H1 (cell line): ENCODE measurements at regions not wholly inside any gene's neighbourhood (a gene's known extent, or its start where the extent isn't known, plus 50 kb on each side); places are given as distances from the start of the nearest gene placed in this dataset.

Source experiments
- CTCF ChIP-seq, 3 experiments: IDR thresholded peaks; 1 replicate in 2 of 3; 2 replicates in 1 of 3; pipeline versions ENCODE4 v1.5.1 to v1.6.1; 2011; ENCODE audit warnings: low read length in 3 of 3, mild to moderate bottlenecking in 3 of 3, inconsistent platforms in 2 of 3, low read depth in 1 of 3, moderate library complexity in 1 of 3; ENCODE audit not compliant: insufficient read depth in 1 of 3; ENCODE audit errors: control extremely low read depth in 1 of 3
- GTF2F1 ChIP-seq: IDR thresholded peaks from 2 replicates; pipeline ENCODE4 v1.6.1; 2012; ENCODE audit warnings: low read depth, low read length, improper control_type of control experiment, borderline replicate concordance
- POLR2A ChIP-seq, 2 experiments: IDR thresholded peaks; 1 replicate in 1 of 2; 2 replicates in 1 of 2; pipeline ENCODE4 v1.6.1; 2011; ENCODE audit warnings: low read depth in 2 of 2, low read length in 2 of 2, mild to moderate bottlenecking in 2 of 2; ENCODE audit errors: control extremely low read depth in 1 of 2
- RFX5 ChIP-seq: IDR thresholded peaks from 2 replicates; pipeline ENCODE4 v1.6.1; 2011; ENCODE audit warnings: low read depth, low read length, improper control_type of control experiment, borderline replicate concordance
- YY1 ChIP-seq: IDR thresholded peaks from 2 replicates; pipeline ENCODE4 v1.6.1; 2011; ENCODE audit warnings: low read depth, mild to moderate bottlenecking, low read length

DNA sequence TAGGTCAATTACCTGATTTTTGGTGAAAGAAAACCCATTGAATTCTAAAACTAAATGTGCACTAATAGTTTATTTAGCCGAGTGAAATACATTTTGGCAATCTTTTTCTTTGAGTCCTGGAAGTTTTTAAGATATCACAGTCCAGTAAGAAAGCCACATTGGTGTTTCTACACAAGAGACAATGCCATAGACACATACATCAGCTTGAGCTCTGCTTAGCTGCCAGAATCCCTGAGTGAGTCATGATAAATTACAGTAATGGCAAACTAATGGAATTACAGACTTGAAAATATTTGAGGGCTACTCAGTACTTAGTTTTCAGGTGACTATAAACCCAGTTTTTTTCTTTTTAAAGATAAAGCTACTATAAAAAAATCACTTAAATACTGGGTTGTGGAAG is 155.4 kb downstream of the OR4C45 start:
- TF ChIP-seq CTCF (IDR thresholded peaks at IDR 0.05; ENCODE audit: control extremely low read depth in 1 of 3, insufficient read depth in 1 of 3, low read depth in 1 of 3, low read length in 3 of 3), result no peak
- no peak for TF ChIP-seq GTF2F1
- TF ChIP-seq YY1, result no peak
- TF ChIP-seq POLR2A (IDR thresholded peaks at IDR 0.05; ENCODE audit: control extremely low read depth in 1 of 2, low read depth in 2 of 2, low read length in 2 of 2), result no peak
- TF ChIP-seq RFX5, result no peak
